CD4-positive, alpha-beta T cell treated with Interleukin-17A for 4 hours (primary cell): ENCODE measurements at regions not wholly inside any gene's neighbourhood (a gene's known extent, or its start where the extent isn't known, plus 50 kb on each side); places are given as distances from the start of the nearest gene placed in this dataset.

Experiments used
- DNase-seq: peaks from one replicate; pipeline ENCODE4 v3.0.0-alpha.2; 2020; ENCODE audit warnings: mixed read lengths

GRCh38 chr5:33330992-33331391 lies 109.8 kb upstream of the TARS1 start:
- DNase-seq: no peak

- no peak for DNase-seq
These were observed 108.0 kb upstream of the TARS1 start for GRCh38 chr5:33332804-33333203.

GRCh38 chr5:33334829-33335228 lies 105.9 kb upstream of the TARS1 start:
- no peak for DNase-seq

GRCh38 chr5:33336891-33337636 lies 103.7 kb upstream of the TARS1 start:
- no peak for DNase-seq

GRCh38 chr5:33337637-33337992 lies 103.2 kb upstream of the TARS1 start:
- DNase-seq: no peak

GRCh38 chr5:33338336-33339110 lies 102.2 kb upstream of the TARS1 start:
- no peak for DNase-seq

- DNase-seq: no peak
These were observed 101.4 kb upstream of the TARS1 start for GRCh38 chr5:33339413-33339812.

GRCh38 chr5:33340195-33340594 lies 100.6 kb upstream of the TARS1 start:
- DNase-seq: no peak

GRCh38 chr5:33341351-33341750 lies 99.4 kb upstream of the TARS1 start:
- DNase-seq: no peak

GRCh38 chr5:33343676-33344327 lies 97.0 kb upstream of the TARS1 start:
- no peak for DNase-seq

- DNase-seq: no peak
These were observed 94.2 kb upstream of the TARS1 start for GRCh38 chr5:33346534-33346933.

- DNase-seq: no peak
These were observed 79.0 kb upstream of the TARS1 start for GRCh38 chr5:33361781-33362180.

GRCh38 chr5:33362915-33363314 lies 77.8 kb upstream of the TARS1 start:
- DNase-seq: no peak

- no peak for DNase-seq
These were observed 77.2 kb upstream of the TARS1 start for GRCh38 chr5:33363537-33363936.

GRCh38 chr5:33364406-33364805 lies 76.4 kb upstream of the TARS1 start:
- no peak for DNase-seq

- DNase-seq: no peak
These were observed 73.3 kb upstream of the TARS1 start for GRCh38 chr5:33367416-33367815.

- DNase-seq: no peak
These were observed 71.0 kb upstream of the TARS1 start for GRCh38 chr5:33369485-33370465.

- DNase-seq: no peak
These were observed 70.3 kb upstream of the TARS1 start for GRCh38 chr5:33370466-33370859.

GRCh38 chr5:33371660-33372059 lies 69.1 kb upstream of the TARS1 start:
- DNase-seq: no peak

- DNase-seq: no peak
These were observed 67.9 kb upstream of the TARS1 start for GRCh38 chr5:33372721-33373472.

- DNase-seq: no peak
These were observed 64.9 kb upstream of the TARS1 start for GRCh38 chr5:33375900-33376299.

GRCh38 chr5:33379757-33380156 lies 61.0 kb upstream of the TARS1 start:
- no peak for DNase-seq
